ENCODE measurements at regions not wholly inside any gene's neighbourhood (a gene's known extent, or its start where the extent isn't known, plus 50 kb on each side); places are given as distances from the start of the nearest gene placed in this dataset.

DNA sequence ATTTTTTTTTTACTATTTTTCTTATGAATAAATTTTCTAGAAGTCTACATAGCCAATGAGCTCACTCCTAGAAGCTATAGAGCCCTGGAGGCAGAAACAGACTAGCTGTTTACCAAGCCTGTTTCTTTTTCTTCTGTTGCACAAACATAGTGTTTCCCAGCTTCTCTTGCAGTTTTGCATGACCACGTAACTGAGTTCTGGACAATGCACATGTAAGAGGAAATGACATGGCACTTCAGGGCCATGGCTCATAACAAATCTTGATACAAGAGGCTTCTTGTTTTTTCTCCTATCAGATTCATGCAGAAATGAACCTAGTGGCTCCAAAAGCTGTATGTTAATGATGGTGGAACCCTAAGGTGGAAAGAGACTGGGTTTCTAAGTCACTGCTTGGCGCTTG is 127.4 kb downstream of the ZNF330 start:
- no peaks in the 10 kb centered on the region for H3K9me1 ChIP-seq (replicated peaks; ENCODE audit: control insufficient read depth, extremely low read depth, insufficient read depth, low read length)
- H3K36me3 ChIP-seq (ENCODE audit: control insufficient read depth in 2 of 2, extremely low read depth in 1 of 2, insufficient read depth in 2 of 2, low read length in 2 of 2), result no peaks in the 10 kb centered on the region
- H3K9me3 ChIP-seq (replicated peaks; ENCODE audit: control insufficient read depth, insufficient read depth, low read length), result no peaks in the 10 kb centered on the region
- peak overlapping the region; percentile 87 for H2AFZ ChIP-seq (ENCODE audit: low read depth, low read length)
- peak; percentile 70 for DNase-seq (ENCODE audit: low read depth, low spot score)
- H3K27ac ChIP-seq (ENCODE audit: insufficient read depth, low read depth, low read length), result peak overlapping the region; percentile 48
- BruUV-seq (replicated peaks), result no TSS peak
- H3K79me2 ChIP-seq (ENCODE audit: control insufficient read depth, insufficient read depth, low read length), result no peaks in the 10 kb centered on the region
- intact Hi-C loops (cut with micrococcal nuclease), result loop anchor here (5.0 to 10.0 kb wide), 4 partner anchors 339 to 1494 kb away; no protein-coding TSS in a partner anchor
- H3K4me1 ChIP-seq (ENCODE audit: control insufficient read depth, extremely low read depth, insufficient read depth, low read length), result peaks cover 34% of the 10 kb centered on the region
- TF ChIP-seq JUN (IDR thresholded peaks at IDR 0.05; ENCODE audit: borderline replicate concordance, insufficient read depth, insufficient read length, low read depth), result peak; percentile 30
- no peak for TF ChIP-seq MYC (IDR thresholded peaks at IDR 0.05; ENCODE audit: low read depth, low read length)
- TF ChIP-seq, protein P1, sequence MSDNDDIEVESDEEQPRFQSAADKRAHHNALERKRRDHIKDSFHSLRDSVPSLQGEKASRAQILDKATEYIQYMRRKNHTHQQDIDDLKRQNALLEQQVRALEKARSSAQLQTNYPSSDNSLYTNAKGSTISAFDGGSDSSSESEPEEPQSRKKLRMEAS (IDR thresholded peaks at IDR 0.05; ENCODE audit: insufficient read depth, insufficient read length), result no peak
- ChIA-PET CTCF (interaction anchor here (0.8 to 1.2 kb wide), 3 partner anchors 41 to 776 kb away, joined by 3 read pairs; no protein-coding TSS in a partner anchor), POLR2A (no interaction called here)
- no peaks in the 10 kb centered on the region for H3K27me3 ChIP-seq (ENCODE audit: control insufficient read depth in 2 of 2, insufficient read depth in 2 of 2, low read length in 2 of 2)
- peak; percentile 63 for FAIRE-seq
- dilution Hi-C loops (cut with MboI; ENCODE audit: extremely low pct_ligation_motif_present, low sequenced_read_pairs), result no loop called here
- no peak overlapping the region for H3K9ac ChIP-seq (replicated peaks; ENCODE audit: extremely low read depth, insufficient read depth, low read length)
- no peaks in the 10 kb centered on the region for H4K20me1 ChIP-seq (replicated peaks; ENCODE audit: control insufficient read depth, extremely low read depth, insufficient read depth, low read length)
- no peak overlapping the region for H3K4me3 ChIP-seq (replicated peaks in 1 of 3; ENCODE audit: insufficient read depth in 1 of 3, low read depth in 1 of 3, low read length in 3 of 3)
- H3K4me2 ChIP-seq (ENCODE audit: insufficient read depth, low read length), result no peak overlapping the region

DNA sequence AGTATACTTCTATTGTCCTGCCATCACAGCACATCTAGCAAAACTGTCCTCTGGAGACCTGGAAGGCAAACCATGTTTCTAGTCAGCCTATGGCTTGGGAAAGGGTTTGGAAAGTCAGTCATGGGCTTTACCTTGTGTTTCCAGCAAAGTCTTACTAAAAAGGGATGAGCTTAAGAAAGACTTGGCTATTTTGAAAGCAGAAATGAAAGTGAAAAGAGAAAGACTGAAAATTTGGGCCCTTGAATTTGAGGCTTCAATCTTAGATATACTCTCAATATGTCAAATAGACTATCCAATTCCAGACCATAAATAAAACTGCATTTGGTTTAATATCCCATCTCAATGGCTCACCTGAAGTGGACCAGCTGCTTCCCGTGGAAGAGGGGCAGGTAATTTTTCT is 127.9 kb downstream of the ZNF330 start:
- H3K4me2 ChIP-seq (ENCODE audit: insufficient read depth, low read length), result no peak overlapping the region
- dilution Hi-C loops (cut with MboI; ENCODE audit: extremely low pct_ligation_motif_present, low sequenced_read_pairs) (no loop called here), intact Hi-C loops (cut with micrococcal nuclease) (loop anchor here (5.0 to 10.0 kb wide), 4 partner anchors 339 to 1494 kb away; no protein-coding TSS in a partner anchor)
- no peaks in the 10 kb centered on the region for H3K36me3 ChIP-seq (ENCODE audit: control insufficient read depth in 2 of 2, extremely low read depth in 1 of 2, insufficient read depth in 2 of 2, low read length in 2 of 2)
- H3K9ac ChIP-seq (replicated peaks; ENCODE audit: extremely low read depth, insufficient read depth, low read length), result no peak overlapping the region
- H3K4me3 ChIP-seq (replicated peaks in 1 of 3; ENCODE audit: insufficient read depth in 1 of 3, low read depth in 1 of 3, low read length in 3 of 3), result no peak overlapping the region
- peaks cover 39% of the 10 kb centered on the region for H3K4me1 ChIP-seq (ENCODE audit: control insufficient read depth, extremely low read depth, insufficient read depth, low read length)
- TF ChIP-seq, protein P2, sequence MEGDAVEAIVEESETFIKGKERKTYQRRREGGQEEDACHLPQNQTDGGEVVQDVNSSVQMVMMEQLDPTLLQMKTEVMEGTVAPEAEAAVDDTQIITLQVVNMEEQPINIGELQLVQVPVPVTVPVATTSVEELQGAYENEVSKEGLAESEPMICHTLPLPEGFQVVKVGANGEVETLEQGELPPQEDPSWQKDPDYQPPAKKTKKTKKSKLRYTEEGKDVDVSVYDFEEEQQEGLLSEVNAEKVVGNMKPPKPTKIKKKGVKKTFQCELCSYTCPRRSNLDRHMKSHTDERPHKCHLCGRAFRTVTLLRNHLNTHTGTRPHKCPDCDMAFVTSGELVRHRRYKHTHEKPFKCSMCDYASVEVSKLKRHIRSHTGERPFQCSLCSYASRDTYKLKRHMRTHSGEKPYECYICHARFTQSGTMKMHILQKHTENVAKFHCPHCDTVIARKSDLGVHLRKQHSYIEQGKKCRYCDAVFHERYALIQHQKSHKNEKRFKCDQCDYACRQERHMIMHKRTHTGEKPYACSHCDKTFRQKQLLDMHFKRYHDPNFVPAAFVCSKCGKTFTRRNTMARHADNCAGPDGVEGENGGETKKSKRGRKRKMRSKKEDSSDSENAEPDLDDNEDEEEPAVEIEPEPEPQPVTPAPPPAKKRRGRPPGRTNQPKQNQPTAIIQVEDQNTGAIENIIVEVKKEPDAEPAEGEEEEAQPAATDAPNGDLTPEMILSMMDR (IDR thresholded peaks at IDR 0.05; ENCODE audit: extremely low read depth in 1 of 2, insufficient read depth in 1 of 2, low read depth in 1 of 2, low read length in 2 of 2), result no peak
- TF ChIP-seq GATA2 (IDR thresholded peaks at IDR 0.05; ENCODE audit: insufficient read depth, insufficient read length, low read depth, low read length), result no peak
- TF ChIP-seq MYC (IDR thresholded peaks at IDR 0.05; ENCODE audit: low read depth, low read length), result no peak
- TF ChIP-seq POLR2A (IDR thresholded peaks at IDR 0.05; ENCODE audit: low read depth, low read length), result no peak
- TF ChIP-seq, protein P1 (IDR thresholded peaks at IDR 0.05; ENCODE audit: insufficient read depth, insufficient read length), result no peak
- TF ChIP-seq JUN (IDR thresholded peaks at IDR 0.05; ENCODE audit: borderline replicate concordance, insufficient read depth, insufficient read length, low read depth), result no peak
- TF ChIP-seq EZH2 (IDR thresholded peaks at IDR 0.05; ENCODE audit: borderline replicate concordance, low read depth, low read length, severe bottlenecking), result no peak
- no peak for TF ChIP-seq FOS (IDR thresholded peaks at IDR 0.05; ENCODE audit: borderline replicate concordance, insufficient read depth, low read length)
- no peak for TF ChIP-seq POLR2AphosphoS5 (IDR thresholded peaks at IDR 0.05; ENCODE audit: insufficient read depth, low read depth, low read length)
- ChIA-PET POLR2A (no interaction called here), CTCF (interaction anchor here (0.6 to 1.2 kb wide), 4 partner anchors 42 to 857 kb away, joined by 3 to 4 read pairs (median 3); no protein-coding TSS in a partner anchor)
- H3K27me3 ChIP-seq (ENCODE audit: control insufficient read depth in 2 of 2, insufficient read depth in 2 of 2, low read length in 2 of 2), result no peaks in the 10 kb centered on the region
- H4K20me1 ChIP-seq (replicated peaks; ENCODE audit: control insufficient read depth, extremely low read depth, insufficient read depth, low read length), result no peaks in the 10 kb centered on the region
- DNase-seq (ENCODE audit: low read depth, low spot score) (no peak), FAIRE-seq (no peak)
- H3K9me3 ChIP-seq (replicated peaks; ENCODE audit: control insufficient read depth, insufficient read depth, low read length), result no peaks in the 10 kb centered on the region
- TSS peak; percentile 27 for BruUV-seq (replicated peaks)
- no peaks in the 10 kb centered on the region for H3K9me1 ChIP-seq (replicated peaks; ENCODE audit: control insufficient read depth, extremely low read depth, insufficient read depth, low read length)
- no peaks in the 10 kb centered on the region for H3K79me2 ChIP-seq (ENCODE audit: control insufficient read depth, insufficient read depth, low read length)
- H2AFZ ChIP-seq (ENCODE audit: low read depth, low read length), result peak overlapping the region; percentile 87
- peak overlapping the region; percentile 48 for H3K27ac ChIP-seq (ENCODE audit: insufficient read depth, low read depth, low read length)
